Tibial nerve (tissue), 4 donors: ENCODE measurements at regions not wholly inside any gene's neighbourhood (a gene's known extent, or its start where the extent isn't known, plus 50 kb on each side); places are given as distances from the start of the nearest gene placed in this dataset.
"Not testable (repeated sequence)": the region's sequence is repeated elsewhere in the genome, so short reads cannot be mapped to it uniquely, and the experiment has no call there.

Source experiments
- DNase-seq, 2 donors: peaks; one replicate each; pipeline ENCODE4 v3.0.0-alpha.2; 2019; ENCODE audit warnings: low spot score in 2 of 2
- H3K27ac ChIP-seq, 4 donors: fragments of 200-600 bp; sonication (generic) in 3 of 4; one replicate each; pipeline ENCODE4 v1.5.1; 2017 to 2019; ENCODE audit warnings: mild to moderate bottlenecking in 1 of 4
- H3K27me3 ChIP-seq, 2 donors: fragments of 200-600 bp; sonication (generic) in 1 of 2; one replicate each; pipeline versions ENCODE4 v1.5.1 to v1.6.0; 2017 to 2019
- H3K36me3 ChIP-seq, 3 donors: fragments of 200-600 bp; sonication (generic); one replicate each; pipeline ENCODE4 v1.5.1; 2018 to 2019
- H3K4me1 ChIP-seq, 4 donors: fragments of 200-600 bp; sonication (generic) in 3 of 4; one replicate each; pipeline ENCODE4 v1.5.1; 2017 to 2019
- H3K4me3 ChIP-seq, 4 donors: fragments of 200-600 bp; sonication (generic) in 3 of 4; one replicate each; pipeline ENCODE4 v1.5.1; 2017 to 2019; ENCODE audit warnings: mild to moderate bottlenecking in 1 of 4, moderate library complexity in 1 of 4
- H3K9me3 ChIP-seq, 4 donors: fragments of 200-600 bp; sonication (generic) in 3 of 4; one replicate each; pipeline ENCODE4 v1.5.1; 2017 to 2019
- CTCF ChIP-seq, 5 experiments: fragments of 200-600 bp in 3 of 5; fragments of 450-650 bp in 2 of 5; sonication (generic) in 3 of 5; IDR thresholded peaks; one replicate each; pipeline ENCODE4 v1.5.1; 2016 to 2019; ENCODE audit warnings: antibody characterized with exemption in 5 of 5, mild to moderate bottlenecking in 3 of 5, moderate library complexity in 2 of 5
- EP300 ChIP-seq, 2 donors: sonication (generic); formaldehyde crosslinking; IDR thresholded peaks; one replicate each; pipeline ENCODE4 v1.6.1; 2017; ENCODE audit warnings: antibody characterized with exemption in 2 of 2, mild to moderate bottlenecking in 1 of 2
- POLR2A ChIP-seq, 2 donors: fragments of 450-650 bp; IDR thresholded peaks; one replicate each; pipeline ENCODE4 v1.6.1; 2017; ENCODE audit warnings: antibody characterized with exemption in 2 of 2, mild to moderate bottlenecking in 2 of 2, moderate library complexity in 2 of 2
- WGBS, 2 donors: methylation state at CpG; one replicate each; pipeline ENCODE4 v1.1.5; 2018; 5-methylcytosine and 5-hydroxymethylcytosine counted together

- WGBS, 2 donors = 77 to 87% methylated on average over 5 of the region's 5 CpGs
- no peaks in the 10 kb centered on the region for H3K4me1 ChIP-seq
- no peaks in the 10 kb centered on the region for H3K36me3 ChIP-seq
- no peak for TF ChIP-seq EP300 (IDR thresholded peaks at IDR 0.05)
- TF ChIP-seq CTCF (IDR thresholded peaks at IDR 0.05) = no peak
- no peak for TF ChIP-seq POLR2A (IDR thresholded peaks at IDR 0.05)
- no peaks in the 10 kb centered on the region for H3K27me3 ChIP-seq
- DNase-seq = no peak
- H3K4me3 ChIP-seq = no peak overlapping the region
- H3K27ac ChIP-seq = no peak overlapping the region
- H3K9me3 ChIP-seq = no peaks in the 10 kb centered on the region
Measured at GRCh38 chr4:181896614-181897013, 346.6 kb upstream of the TENM3 start.

GRCh38 chr4:181897935-181898334, 345.3 kb upstream of the TENM3 start:
- TF ChIP-seq EP300 (IDR thresholded peaks at IDR 0.05) (no peak), CTCF (IDR thresholded peaks at IDR 0.05) (no peak), POLR2A (IDR thresholded peaks at IDR 0.05) (no peak)
- no peaks in the 10 kb centered on the region for H3K36me3 ChIP-seq
- WGBS, 2 donors = 59 to 70% methylated on average over 2 of the region's 2 CpGs
- no peaks in the 10 kb centered on the region for H3K9me3 ChIP-seq
- no peak overlapping the region for H3K4me3 ChIP-seq
- no peak for DNase-seq
- H3K27me3 ChIP-seq = no peaks in the 10 kb centered on the region
- no peaks in the 10 kb centered on the region for H3K4me1 ChIP-seq
- H3K27ac ChIP-seq = no peak overlapping the region

- 96% methylated on average over 2 of the region's 2 CpGs for WGBS, 2 donors
- not testable (repeated sequence) for H3K9me3 ChIP-seq, DNase-seq
Measured at GRCh38 chr4:181902404-181902803, 340.8 kb upstream of the TENM3 start.

GRCh38 chr4:181905708-181906107, 337.5 kb upstream of the TENM3 start:
- DNase-seq = no peak
- no peaks in the 10 kb centered on the region for H3K36me3 ChIP-seq
- 88 to 90% methylated on average over 4 of the region's 4 CpGs for WGBS, 2 donors

More at GRCh38 chr4:181902404-181902803, 340.8 kb upstream of the TENM3 start:
- not testable (repeated sequence) for H3K36me3 ChIP-seq, H3K4me1 ChIP-seq, H3K4me3 ChIP-seq, H3K27ac ChIP-seq, H3K27me3 ChIP-seq

GRCh38 chr4:181908168-181908567, 335.0 kb upstream of the TENM3 start:
- no peak overlapping the region for H3K4me3 ChIP-seq
- peaks cover 0 to 12% (median 0%) of the 10 kb centered on the region in 4 donors for H3K9me3 ChIP-seq
- TF ChIP-seq EP300 (IDR thresholded peaks at IDR 0.05) = no peak
- no peak for TF ChIP-seq POLR2A (IDR thresholded peaks at IDR 0.05)
- TF ChIP-seq CTCF (IDR thresholded peaks at IDR 0.05) = no peak
- H3K27me3 ChIP-seq = no peaks in the 10 kb centered on the region
- H3K36me3 ChIP-seq = no peaks in the 10 kb centered on the region
- WGBS, 2 donors = 50 to 70% methylated on average over 1 of the region's 1 CpG
- H3K4me1 ChIP-seq = no peaks in the 10 kb centered on the region
- no peak for DNase-seq
- H3K27ac ChIP-seq = no peak overlapping the region

More at GRCh38 chr4:181905708-181906107, 337.5 kb upstream of the TENM3 start:
- no peak for TF ChIP-seq CTCF (IDR thresholded peaks at IDR 0.05)
- TF ChIP-seq POLR2A (IDR thresholded peaks at IDR 0.05) = no peak
- TF ChIP-seq EP300 (IDR thresholded peaks at IDR 0.05) = no peak
- H3K4me3 ChIP-seq = no peak overlapping the region
- H3K27ac ChIP-seq = no peak overlapping the region
- no peaks in the 10 kb centered on the region for H3K4me1 ChIP-seq
- no peaks in the 10 kb centered on the region for H3K27me3 ChIP-seq
- peaks cover 0 to 6% (median 0%) of the 10 kb centered on the region in 4 donors for H3K9me3 ChIP-seq

- no peak overlapping the region for H3K4me3 ChIP-seq
- TF ChIP-seq EP300 (IDR thresholded peaks at IDR 0.05) (no peak), CTCF (IDR thresholded peaks at IDR 0.05) (no peak), POLR2A (IDR thresholded peaks at IDR 0.05) (no peak)
- H3K27me3 ChIP-seq = no peaks in the 10 kb centered on the region
- no peak overlapping the region for H3K27ac ChIP-seq
- 67 to 73% methylated on average over 6 of the region's 6 CpGs for WGBS, 2 donors
- peaks cover 0 to 21% (median 0%) of the 10 kb centered on the region in 4 donors for H3K9me3 ChIP-seq
- DNase-seq = no peak
- H3K4me1 ChIP-seq = no peaks in the 10 kb centered on the region
- no peaks in the 10 kb centered on the region for H3K36me3 ChIP-seq
Measured at GRCh38 chr4:181909368-181909767, 333.8 kb upstream of the TENM3 start.
